ENCODE measurements at regions not wholly inside any gene's neighbourhood (a gene's known extent, or its start where the extent isn't known, plus 50 kb on each side); places are given as distances from the start of the nearest gene placed in this dataset.

DNA sequence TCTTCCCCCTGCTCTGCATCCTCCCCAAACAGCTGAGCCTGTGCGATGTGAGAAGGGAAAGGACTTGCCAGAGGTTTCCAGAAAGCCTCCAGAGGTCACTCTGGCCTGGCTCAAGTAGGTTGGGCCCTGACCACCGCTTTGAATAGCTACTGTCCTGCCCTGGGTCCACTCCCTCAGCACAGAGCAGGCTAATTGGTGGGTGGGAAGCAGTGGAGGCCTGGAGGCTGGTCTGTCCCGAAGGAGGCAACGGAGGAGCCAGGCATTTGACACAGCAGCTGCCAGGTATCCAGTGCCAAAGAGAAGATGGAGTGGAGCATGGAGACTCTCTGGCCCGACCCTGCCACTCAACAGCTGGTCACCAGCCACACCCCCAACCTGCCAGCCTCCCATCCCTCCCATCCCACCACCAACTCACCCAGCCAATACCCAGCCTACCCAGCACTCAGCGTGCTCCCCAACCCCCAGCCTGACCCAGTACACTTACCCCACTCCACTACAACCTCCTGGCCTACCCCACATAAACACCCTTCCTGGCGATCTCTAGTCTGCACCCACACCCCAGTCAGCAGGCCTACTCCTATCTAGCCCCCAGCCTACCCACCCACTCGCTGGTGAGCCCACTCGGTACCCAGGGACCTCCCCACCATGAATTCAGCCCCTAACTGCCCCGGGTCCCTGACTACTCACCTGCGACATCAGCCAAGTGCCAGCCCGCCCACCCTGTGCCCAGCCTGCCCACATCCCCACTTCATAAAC, 64.6 kb upstream of the COL13A1 start:
- H3K4me3 ChIP-seq (ENCODE audit: low read length), result no peak overlapping the region
- no peak for DNase-seq (ENCODE audit: low read depth, low spot score)

DNA sequence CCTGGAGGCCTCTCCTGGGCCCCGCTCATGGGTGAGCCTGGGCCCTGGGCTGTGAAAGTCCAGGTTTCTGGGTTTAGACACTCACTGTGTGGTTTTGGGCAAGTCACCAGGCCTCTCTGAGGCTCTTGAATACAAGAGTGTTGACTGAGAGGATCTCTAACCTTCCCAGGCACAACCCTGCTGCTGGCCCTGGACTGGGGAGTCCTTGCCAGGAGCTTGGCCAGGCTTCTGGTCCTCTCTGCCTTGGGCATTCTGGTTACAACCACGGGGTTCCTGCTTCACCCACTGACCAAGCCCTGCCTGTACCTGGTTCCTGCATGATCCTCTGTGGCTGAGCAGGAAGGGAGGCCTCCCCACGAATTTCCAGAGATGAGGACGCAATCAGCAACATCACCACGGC, 63.6 kb upstream of the COL13A1 start:
- no peak for DNase-seq (ENCODE audit: low read depth, low spot score)
- H3K4me3 ChIP-seq (ENCODE audit: low read length), result no peak overlapping the region

DNA sequence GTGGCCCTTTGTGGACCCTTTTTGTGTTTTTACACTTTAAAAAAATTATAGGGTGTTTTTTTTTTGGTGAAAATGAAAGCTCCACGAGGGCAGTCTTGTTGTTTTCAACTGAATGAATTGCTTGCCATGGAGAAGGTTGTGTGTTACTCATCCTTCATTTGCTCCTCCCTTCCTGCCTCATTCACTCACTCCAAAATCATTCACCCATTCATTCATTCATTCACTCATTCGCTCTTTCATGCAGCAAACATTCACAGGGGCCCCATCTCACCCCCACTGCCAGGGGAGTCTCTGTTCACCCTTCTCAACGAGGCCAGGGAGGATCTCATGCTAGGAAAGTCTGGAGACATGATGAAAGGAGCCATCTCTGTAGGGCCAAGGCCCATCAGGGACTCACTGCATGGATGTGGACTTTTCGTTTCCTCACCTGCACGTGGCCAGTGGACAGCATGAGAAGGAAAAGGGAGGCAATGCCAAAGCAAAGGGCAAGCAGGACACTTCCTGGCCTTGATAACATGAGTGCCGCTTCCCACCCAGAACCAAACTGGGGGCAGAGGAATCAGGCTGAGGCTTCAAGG, 62.8 kb upstream of the COL13A1 start:
- no peak for DNase-seq (ENCODE audit: low read depth, low spot score)

DNA sequence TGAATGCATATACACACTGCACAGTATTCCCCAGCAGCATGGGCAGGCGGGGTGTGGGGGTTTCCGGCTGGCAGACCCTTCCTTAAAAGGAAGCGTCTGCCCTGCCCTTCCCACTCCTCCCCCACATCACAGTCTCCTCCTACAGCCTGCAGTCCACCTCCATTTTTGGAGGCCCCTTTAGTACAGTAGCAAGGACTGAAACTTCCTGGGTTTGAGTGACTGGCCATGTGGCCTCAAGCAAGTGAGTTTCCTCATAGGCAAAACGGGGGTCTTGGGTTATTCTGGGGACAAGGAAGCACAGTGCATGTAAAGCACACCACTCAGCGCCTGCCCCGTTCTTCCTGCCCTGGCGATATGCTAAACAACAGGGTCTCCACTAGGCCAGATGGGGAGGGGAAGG, 62.1 kb upstream of the COL13A1 start:
- DNase-seq (ENCODE audit: low read depth, low spot score), result no peak

More for the DNA sequence above, 62.8 kb upstream of the COL13A1 start:
- no peak overlapping the region for H3K4me3 ChIP-seq (ENCODE audit: low read length)

DNA sequence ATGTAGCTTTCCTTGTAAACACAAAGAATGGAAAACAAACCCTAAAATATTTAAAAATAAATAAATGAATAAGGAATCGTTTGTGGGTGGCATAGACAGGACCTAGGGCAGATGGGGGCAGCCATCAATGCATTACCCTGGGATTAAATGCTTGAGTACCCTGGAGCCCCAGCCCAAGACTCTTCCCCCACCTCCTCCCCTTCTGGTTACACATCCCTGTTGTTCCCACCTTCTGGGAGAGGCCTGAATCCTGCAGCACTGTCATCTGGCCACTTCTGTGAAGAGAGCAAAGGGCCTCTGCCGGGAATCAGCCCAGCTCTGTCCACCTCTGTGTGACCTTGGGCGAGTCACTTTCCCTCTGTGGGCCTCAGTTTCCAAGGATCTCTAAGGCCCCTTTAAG, 61.6 kb upstream of the COL13A1 start:
- H3K4me3 ChIP-seq (ENCODE audit: low read length), result no peak overlapping the region
- no peak for DNase-seq (ENCODE audit: low read depth, low spot score)

More for the DNA sequence above, 62.1 kb upstream of the COL13A1 start:
- H3K4me3 ChIP-seq (ENCODE audit: low read length), result no peak overlapping the region

GRCh38 chr10:69741252-69741651, 60.5 kb upstream of the COL13A1 start:
- DNase-seq (ENCODE audit: low read depth, low spot score), result no peak
- no peak overlapping the region for H3K4me3 ChIP-seq (ENCODE audit: low read length)

GRCh38 chr10:69741671-69742355, 59.9 kb upstream of the COL13A1 start:
- no peak for DNase-seq (ENCODE audit: low read depth, low spot score)
- H3K4me3 ChIP-seq (ENCODE audit: low read length), result no peak overlapping the region

- no peak for DNase-seq (ENCODE audit: low read depth, low spot score)
These were observed 59.4 kb upstream of the COL13A1 start for GRCh38 chr10:69742356-69742695.

GRCh38 chr10:69742928-69743602, 58.6 kb upstream of the COL13A1 start:
- DNase-seq (ENCODE audit: low read depth, low spot score), result no peak
- no peak overlapping the region for H3K4me3 ChIP-seq (ENCODE audit: low read length)

More at GRCh38 chr10:69742356-69742695, 59.4 kb upstream of the COL13A1 start:
- H3K4me3 ChIP-seq (ENCODE audit: low read length), result no peak overlapping the region

DNA sequence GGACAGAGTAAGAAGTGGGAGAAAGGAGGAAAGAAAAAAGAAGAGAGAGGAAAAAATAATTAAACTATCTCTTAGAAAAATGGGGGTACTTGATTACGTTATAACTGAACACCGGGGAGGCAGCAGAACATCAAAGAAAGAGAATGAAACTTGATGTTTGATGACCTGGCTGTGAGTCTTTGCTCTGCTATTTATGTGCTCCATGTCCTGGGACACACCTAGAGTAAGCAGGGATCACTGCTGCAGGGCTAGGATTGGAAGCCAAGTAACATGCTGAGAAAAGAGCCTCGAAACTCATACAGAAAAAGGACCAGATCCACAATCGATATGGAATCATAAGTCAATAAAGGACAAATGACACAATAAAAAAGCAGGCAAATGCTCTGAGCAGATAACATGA, 56.7 kb upstream of the COL13A1 start:
- no peak overlapping the region for H3K4me3 ChIP-seq (ENCODE audit: low read length)
- no peak for DNase-seq (ENCODE audit: low read depth, low spot score)

GRCh38 chr10:69745698-69746097, 56.0 kb upstream of the COL13A1 start:
- DNase-seq (ENCODE audit: low read depth, low spot score), result no peak

DNA sequence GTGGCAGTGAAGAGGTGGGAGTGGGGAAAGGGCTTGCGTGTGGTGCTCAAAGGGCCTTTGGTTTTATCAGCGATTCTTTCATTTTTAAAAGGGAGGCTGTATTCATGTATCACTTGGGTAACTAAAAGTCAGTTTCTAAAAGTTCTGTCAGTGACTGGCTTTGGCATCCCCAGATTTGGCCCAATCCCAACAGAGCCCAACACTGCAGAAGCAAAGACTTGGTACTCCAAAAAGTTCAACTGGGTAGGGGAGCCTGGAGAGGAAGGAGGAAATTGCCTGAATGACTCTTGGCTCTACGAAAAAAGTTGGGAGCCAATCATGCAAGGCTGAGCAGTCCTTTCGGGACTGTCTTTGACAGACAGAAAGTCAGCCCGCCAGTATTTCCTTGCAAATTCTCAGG, 54.5 kb upstream of the COL13A1 start:
- no peak for DNase-seq (ENCODE audit: low read depth, low spot score)
- H3K4me3 ChIP-seq (ENCODE audit: low read length), result no peak overlapping the region

More at GRCh38 chr10:69745698-69746097, 56.0 kb upstream of the COL13A1 start:
- H3K4me3 ChIP-seq (ENCODE audit: low read length), result no peak overlapping the region

- no peak overlapping the region for H3K4me3 ChIP-seq (ENCODE audit: low read length)
- no peak for DNase-seq (ENCODE audit: low read depth, low spot score)
These were observed 53.1 kb upstream of the COL13A1 start for GRCh38 chr10:69748621-69749020.

DNA sequence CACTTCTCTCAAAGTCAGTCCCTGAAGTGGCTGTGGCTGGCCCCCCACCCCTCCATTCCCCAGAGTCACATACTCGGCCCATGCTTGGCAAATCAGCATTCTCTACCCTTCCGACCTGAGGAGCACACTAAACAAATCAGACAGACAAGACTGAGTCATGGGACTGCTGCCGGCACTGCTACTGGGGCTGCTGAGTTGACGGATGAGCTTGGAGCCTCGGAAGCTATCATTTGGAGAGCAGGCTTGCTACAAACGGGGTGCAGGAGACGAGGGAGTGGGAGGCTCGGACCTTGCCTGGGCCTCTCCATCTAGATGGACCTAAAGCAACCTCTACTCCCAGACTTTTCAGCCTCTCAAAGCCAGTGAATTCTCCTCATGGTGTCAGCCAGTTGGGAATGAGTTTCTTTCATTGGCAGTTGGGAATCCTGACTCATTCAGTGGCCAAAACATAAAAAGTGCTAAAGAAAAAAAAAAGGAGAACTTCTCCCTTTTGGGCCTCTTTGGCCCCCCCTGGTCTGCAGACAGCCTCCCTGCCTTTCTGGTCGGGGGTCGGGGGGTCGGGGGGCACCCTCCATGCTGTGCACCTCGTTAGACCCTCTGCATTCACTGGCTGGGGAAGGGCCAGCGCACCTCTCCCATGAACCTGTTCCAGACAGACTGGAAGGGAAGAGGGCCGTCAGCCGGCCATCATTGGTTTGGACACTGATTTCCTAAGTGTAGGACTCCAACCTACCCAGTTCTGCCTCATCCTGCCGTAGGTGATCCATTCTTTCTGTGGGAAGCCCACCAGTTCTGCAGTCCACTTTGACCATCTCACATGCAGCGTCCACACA, 52.3 kb upstream of the COL13A1 start:
- no peak overlapping the region for H3K4me3 ChIP-seq (ENCODE audit: low read length)
- no peak for DNase-seq (ENCODE audit: low read depth, low spot score)

GRCh38 chr10:69750011-69750373, 51.7 kb upstream of the COL13A1 start:
- DNase-seq (ENCODE audit: low read depth, low spot score), result no peak
- H3K4me3 ChIP-seq (ENCODE audit: low read length), result no peak overlapping the region

- H3K4me3 ChIP-seq (ENCODE audit: low read length), result no peak overlapping the region
- no peak for DNase-seq (ENCODE audit: low read depth, low spot score)
These were observed 51.0 kb upstream of the COL13A1 start for GRCh38 chr10:69750725-69751124.

DNA sequence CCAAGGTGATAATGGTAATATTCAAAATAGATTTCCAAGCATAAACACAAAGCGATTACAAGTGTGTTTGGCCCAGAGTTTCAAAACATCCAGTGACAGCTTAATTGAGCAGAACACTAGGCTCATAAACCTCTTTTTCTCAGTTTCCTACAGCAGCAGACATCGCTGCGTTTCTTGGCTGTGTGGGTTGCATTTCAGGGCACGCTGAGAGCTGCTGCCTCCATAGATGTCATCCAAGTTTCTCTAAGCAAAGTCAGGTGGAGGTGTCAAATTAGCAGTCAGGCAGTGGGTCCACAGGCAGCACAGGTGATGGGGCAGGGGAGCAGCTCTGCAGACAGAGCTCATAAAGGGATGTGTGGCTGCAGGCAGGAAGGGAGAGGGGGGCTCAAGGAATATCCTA, 50.5 kb upstream of the COL13A1 start:
- no peak for DNase-seq (ENCODE audit: low read depth, low spot score)
- H3K4me3 ChIP-seq (ENCODE audit: low read length), result no peak overlapping the region

Measured in Jurkat, Clone E6-1 (cell line).